ENCODE measurements at regions not wholly inside any gene's neighbourhood (a gene's known extent, or its start where the extent isn't known, plus 50 kb on each side); places are given as distances from the start of the nearest gene placed in this dataset.

GRCh38 chr3:154538566-154539360 is 108.8 kb upstream of the GPR149 start:
- no peak overlapping the region for H3K27ac ChIP-seq
- TF ChIP-seq CTCF (conservative IDR thresholded peaks at IDR 0.05), result no peak
- TF ChIP-seq ZFX (IDR thresholded peaks at IDR 0.05), result no peak

DNA sequence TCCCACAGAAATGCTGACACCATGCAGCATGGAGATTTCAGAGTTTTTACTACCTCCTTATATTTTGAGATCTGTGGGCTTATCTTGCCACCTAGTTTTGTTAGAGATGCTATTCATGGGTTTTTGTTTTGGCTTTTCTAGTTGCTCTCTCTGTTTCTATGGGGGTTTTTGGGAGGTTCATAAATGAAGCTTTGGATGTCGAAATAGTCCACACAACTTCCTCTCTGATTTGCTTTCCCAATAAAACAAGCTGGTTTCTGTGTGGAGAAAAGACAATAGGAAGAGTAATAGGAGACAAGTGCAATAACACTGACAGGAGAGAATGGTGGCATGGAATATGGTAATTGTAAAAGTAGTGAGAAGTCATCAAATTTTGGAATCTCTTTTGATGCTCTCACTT is 106.8 kb upstream of the GPR149 start:
- no peak for TF ChIP-seq CTCF (conservative IDR thresholded peaks at IDR 0.05)
- TF ChIP-seq ZFX (IDR thresholded peaks at IDR 0.05), result no peak
- no peak overlapping the region for H3K27ac ChIP-seq

- no peak overlapping the region for H3K27ac ChIP-seq
- no peak for TF ChIP-seq CTCF (conservative IDR thresholded peaks at IDR 0.05)
- TF ChIP-seq ZFX (IDR thresholded peaks at IDR 0.05), result no peak
Measured at GRCh38 chr3:154522036-154522602, 92.1 kb upstream of the GPR149 start.

DNA sequence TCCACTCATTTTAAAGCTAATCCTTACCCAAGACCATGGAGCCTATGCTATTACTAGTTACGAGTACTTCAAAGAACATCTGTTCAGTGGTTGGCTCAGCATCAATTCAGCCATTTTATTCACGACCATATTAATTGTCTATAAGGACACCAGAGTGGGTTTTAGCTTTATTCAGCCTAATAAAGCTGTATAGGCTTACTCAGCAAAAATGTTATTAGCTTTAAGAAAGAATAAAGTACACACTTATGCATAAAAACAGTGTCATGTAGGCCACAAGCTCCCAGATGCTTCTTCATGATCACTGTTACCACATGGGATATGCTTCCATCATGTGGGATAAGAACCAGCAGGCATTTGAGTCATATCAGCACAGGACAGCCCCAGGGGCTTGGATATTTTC is 87.4 kb upstream of the GPR149 start:
- TF ChIP-seq CTCF (conservative IDR thresholded peaks at IDR 0.05) (no peak), ZFX (IDR thresholded peaks at IDR 0.05) (no peak)

DNA sequence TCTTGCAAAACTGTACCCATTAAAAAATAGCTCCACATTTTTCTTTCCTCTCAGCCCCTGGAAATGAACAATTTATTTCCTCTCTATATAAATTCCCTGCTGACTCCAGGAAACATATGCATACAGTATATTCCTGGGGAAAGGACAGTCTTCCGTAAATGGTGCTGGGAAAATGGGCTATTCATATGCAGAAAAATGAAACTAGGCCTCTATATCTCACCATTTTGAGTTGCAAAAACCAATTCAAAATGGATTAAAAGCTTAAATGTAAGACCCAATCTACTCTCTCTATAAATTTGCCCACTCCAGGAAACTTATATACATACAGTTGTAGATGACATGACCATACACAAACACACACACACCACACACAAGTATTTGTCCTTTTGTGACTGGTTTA is 85.9 kb upstream of the GPR149 start:
- H3K27ac ChIP-seq, result no peak overlapping the region
- TF ChIP-seq CTCF (conservative IDR thresholded peaks at IDR 0.05) (no peak), ZFX (IDR thresholded peaks at IDR 0.05) (no peak)

More for the DNA sequence above, 87.4 kb upstream of the GPR149 start:
- H3K27ac ChIP-seq, result no peak overlapping the region; the same call in 1 of the 2 replicates

- no peak overlapping the region; the same call in 1 of the 2 replicates for H3K27ac ChIP-seq
- TF ChIP-seq ZFX (IDR thresholded peaks at IDR 0.05), result no peak
- no peak for TF ChIP-seq CTCF (conservative IDR thresholded peaks at IDR 0.05)
Measured at GRCh38 chr3:154510780-154511179, 80.8 kb upstream of the GPR149 start.

- TF ChIP-seq CTCF (conservative IDR thresholded peaks at IDR 0.05), result no peak
- no peak for TF ChIP-seq ZFX (IDR thresholded peaks at IDR 0.05)
- H3K27ac ChIP-seq, result no peak overlapping the region
Measured at GRCh38 chr3:154507727-154508126, 77.7 kb upstream of the GPR149 start.
